Muscle layer of colon (tissue), 2 donors: ENCODE measurements at regions not wholly inside any gene's neighbourhood (a gene's known extent, or its start where the extent isn't known, plus 50 kb on each side); places are given as distances from the start of the nearest gene placed in this dataset.
"Not testable (repeated sequence)": the region's sequence is repeated elsewhere in the genome, so short reads cannot be mapped to it uniquely, and the experiment has no call there.

Experiments
- H3K27ac ChIP-seq: one replicate; pipeline ENCODE4 v1.7.0; 2013; ENCODE audit warnings: low read depth, mild to moderate bottlenecking, low read length, moderate library complexity
- H3K27me3 ChIP-seq, 2 donors: one replicate each; pipeline ENCODE4 v1.7.0; 2013; ENCODE audit warnings: low read length in 2 of 2, mild to moderate bottlenecking in 2 of 2; ENCODE audit not compliant: insufficient read depth in 2 of 2, control insufficient read depth in 1 of 2
- H3K36me3 ChIP-seq: one replicate; pipeline ENCODE4 v1.7.0; 2013; ENCODE audit warnings: mild to moderate bottlenecking, low read length; ENCODE audit not compliant: insufficient read depth
- H3K4me1 ChIP-seq: one replicate; pipeline ENCODE4 v1.7.0; 2013; ENCODE audit warnings: mild to moderate bottlenecking, low read length; ENCODE audit not compliant: insufficient read depth
- H3K4me3 ChIP-seq, 2 donors: one replicate each; pipeline ENCODE4 v1.7.0; 2013; ENCODE audit warnings: low read length in 2 of 2, low read depth in 1 of 2, mild to moderate bottlenecking in 1 of 2, moderate library complexity in 1 of 2
- H3K9ac ChIP-seq: one replicate; pipeline ENCODE4 v1.7.0; 2013; ENCODE audit warnings: low read length
- H3K9me3 ChIP-seq: one replicate; pipeline ENCODE4 v1.7.0; 2013; ENCODE audit warnings: mild to moderate bottlenecking, low read length
- donor health status: abdominal sarcoma.
- donor health status: Adenocarcinoma of cecum.

DNA sequence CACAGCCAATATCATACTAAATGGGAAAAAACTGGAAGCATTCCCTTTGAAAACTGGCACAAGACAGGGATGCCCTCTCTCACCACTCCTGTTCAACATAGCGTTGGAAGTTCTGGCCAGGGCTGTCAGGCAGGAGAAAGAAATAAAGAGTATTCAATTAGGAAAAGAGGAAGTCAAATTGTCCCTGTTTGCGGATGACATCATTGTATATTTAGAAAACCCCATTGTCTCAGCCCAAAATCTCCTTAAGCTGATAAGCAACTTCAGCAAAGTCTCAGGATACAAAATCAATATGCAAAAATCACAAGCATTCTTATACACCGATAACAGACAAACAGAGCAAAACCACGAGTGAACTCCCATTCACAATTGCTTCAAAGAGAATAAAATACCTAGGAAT lies 283.4 kb downstream of the TSN start:
- not testable (repeated sequence) for H3K36me3 ChIP-seq, H3K27me3 ChIP-seq, H3K9ac ChIP-seq, H3K27ac ChIP-seq, H3K4me1 ChIP-seq, H3K9me3 ChIP-seq, H3K4me3 ChIP-seq

DNA sequence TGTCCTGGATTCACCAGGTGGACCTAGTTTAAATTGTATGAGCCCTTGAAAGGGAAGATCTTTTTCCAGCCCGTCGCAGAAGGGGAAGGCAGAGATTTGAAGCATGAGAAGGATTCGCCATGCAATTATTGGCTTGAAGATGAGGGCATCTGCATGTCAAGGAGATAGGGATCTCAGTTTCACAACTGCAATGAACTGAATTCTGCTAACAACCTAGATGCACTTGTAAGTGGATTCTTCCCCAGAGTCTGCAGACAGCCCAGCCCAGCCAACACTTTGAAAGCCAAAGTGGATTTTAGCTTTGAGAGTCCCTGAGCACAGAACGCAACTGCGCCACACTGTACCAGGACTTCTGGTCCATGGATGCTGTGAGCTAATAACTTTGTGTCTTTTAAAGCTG lies 286.0 kb downstream of the TSN start:
- H3K4me3 ChIP-seq: no peak overlapping the region
- no peak overlapping the region for H3K27ac ChIP-seq
- H3K4me1 ChIP-seq: no peaks in the 10 kb centered on the region
- no peak overlapping the region for H3K9ac ChIP-seq
- H3K9me3 ChIP-seq: no peaks in the 10 kb centered on the region
- no peaks in the 10 kb centered on the region for H3K36me3 ChIP-seq
- H3K27me3 ChIP-seq: no peaks in the 10 kb centered on the region

GRCh38 chr2:122051659-122052058 lies 296.2 kb downstream of the TSN start:
- H3K9me3 ChIP-seq, H3K9ac ChIP-seq, H3K4me1 ChIP-seq, H3K27me3 ChIP-seq, H3K27ac ChIP-seq, H3K4me3 ChIP-seq, H3K36me3 ChIP-seq: not testable (repeated sequence)

- Histone ChIP-seq H3K9me3 (no peaks in the 10 kb centered on the region), H3K27me3 (no peaks in the 10 kb centered on the region), H3K36me3 (no peaks in the 10 kb centered on the region), H3K4me3 (no peak overlapping the region), H3K4me1 (no peaks in the 10 kb centered on the region), H3K27ac (no peak overlapping the region), H3K9ac (no peak overlapping the region)
Measured at GRCh38 chr2:122055521-122055931, 300.1 kb downstream of the TSN start.

- Histone ChIP-seq H3K27ac (no peak overlapping the region), H3K4me3 (no peak overlapping the region), H3K4me1 (no peaks in the 10 kb centered on the region), H3K9me3 (no peaks in the 10 kb centered on the region), H3K9ac (no peak overlapping the region), H3K27me3 (no peaks in the 10 kb centered on the region), H3K36me3 (no peaks in the 10 kb centered on the region)
Measured at GRCh38 chr2:122056853-122057252, 301.4 kb downstream of the TSN start.

DNA sequence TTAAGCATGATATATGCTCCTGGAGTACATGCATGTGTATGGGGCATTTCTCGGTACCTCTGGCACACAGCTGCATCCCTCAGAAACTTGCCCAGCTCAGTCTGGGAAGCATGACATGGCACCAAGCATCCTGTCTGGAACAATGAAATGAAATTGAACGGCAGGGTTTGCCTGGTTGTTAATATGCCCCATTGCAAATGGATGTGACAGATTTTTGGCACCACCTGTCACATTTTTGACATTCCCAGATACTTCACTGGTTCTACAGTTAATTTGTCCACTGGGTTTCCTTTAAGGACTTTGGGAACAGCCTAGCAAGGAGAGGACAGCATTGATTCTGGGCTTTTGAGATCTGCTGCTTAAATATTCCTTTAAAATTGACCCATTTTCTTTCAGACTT lies 305.8 kb downstream of the TSN start:
- no peaks in the 10 kb centered on the region for H3K27me3 ChIP-seq
- H3K4me3 ChIP-seq: no peak overlapping the region
- H3K4me1 ChIP-seq: no peaks in the 10 kb centered on the region
- H3K27ac ChIP-seq: no peak overlapping the region
- no peak overlapping the region for H3K9ac ChIP-seq
- H3K36me3 ChIP-seq: no peaks in the 10 kb centered on the region
- H3K9me3 ChIP-seq: no peaks in the 10 kb centered on the region

DNA sequence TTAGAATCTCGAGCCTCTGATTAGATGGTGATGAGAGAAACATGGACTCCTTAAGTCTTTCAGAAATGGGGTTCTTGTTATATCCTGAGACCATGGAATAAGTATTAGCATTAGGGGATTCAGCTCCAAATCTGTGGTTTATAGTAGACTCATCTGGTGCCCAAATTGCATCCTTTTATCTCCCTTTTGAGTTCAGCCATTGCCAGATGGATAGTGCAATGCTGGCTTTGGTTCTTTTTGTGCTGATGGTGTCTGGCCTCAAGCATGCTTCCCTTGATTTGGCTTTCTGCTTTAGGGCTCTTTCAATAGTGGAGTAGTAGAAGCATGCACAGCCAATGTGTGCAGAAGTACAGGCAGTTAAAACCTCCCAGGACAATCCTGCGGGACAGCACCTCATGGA lies 306.4 kb downstream of the TSN start:
- no peaks in the 10 kb centered on the region for H3K4me1 ChIP-seq
- H3K9me3 ChIP-seq: no peaks in the 10 kb centered on the region
- H3K27me3 ChIP-seq: no peaks in the 10 kb centered on the region
- no peaks in the 10 kb centered on the region for H3K36me3 ChIP-seq
- H3K4me3 ChIP-seq: no peak overlapping the region
- no peak overlapping the region for H3K27ac ChIP-seq
- no peak overlapping the region for H3K9ac ChIP-seq

- Histone ChIP-seq H3K27me3 (no peaks in the 10 kb centered on the region), H3K9ac (no peak overlapping the region), H3K9me3 (no peaks in the 10 kb centered on the region), H3K4me3 (no peak overlapping the region), H3K4me1 (no peaks in the 10 kb centered on the region), H3K36me3 (no peaks in the 10 kb centered on the region), H3K27ac (no peak overlapping the region)
Measured at GRCh38 chr2:122062506-122062905, 307.1 kb downstream of the TSN start.

DNA sequence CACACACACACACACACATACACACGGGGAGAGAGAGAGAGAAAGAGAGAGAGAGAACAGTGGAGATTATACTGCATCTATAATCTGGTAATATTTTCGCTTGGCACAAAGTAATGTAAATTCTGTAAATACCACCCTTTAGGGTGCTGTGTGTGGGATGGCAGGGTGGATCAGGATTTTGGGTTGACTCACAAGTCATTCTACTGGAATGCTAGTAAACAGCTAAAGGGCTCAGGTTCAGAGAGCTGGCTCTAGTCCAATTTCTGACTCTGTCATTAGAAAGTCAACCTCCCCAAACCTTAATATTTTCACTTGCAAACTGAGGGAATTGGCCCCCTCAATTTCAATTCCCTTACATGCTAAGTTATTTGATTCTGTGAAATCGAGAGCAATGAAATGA lies 308.3 kb downstream of the TSN start:
- H3K27me3 ChIP-seq: no peaks in the 10 kb centered on the region

DNA sequence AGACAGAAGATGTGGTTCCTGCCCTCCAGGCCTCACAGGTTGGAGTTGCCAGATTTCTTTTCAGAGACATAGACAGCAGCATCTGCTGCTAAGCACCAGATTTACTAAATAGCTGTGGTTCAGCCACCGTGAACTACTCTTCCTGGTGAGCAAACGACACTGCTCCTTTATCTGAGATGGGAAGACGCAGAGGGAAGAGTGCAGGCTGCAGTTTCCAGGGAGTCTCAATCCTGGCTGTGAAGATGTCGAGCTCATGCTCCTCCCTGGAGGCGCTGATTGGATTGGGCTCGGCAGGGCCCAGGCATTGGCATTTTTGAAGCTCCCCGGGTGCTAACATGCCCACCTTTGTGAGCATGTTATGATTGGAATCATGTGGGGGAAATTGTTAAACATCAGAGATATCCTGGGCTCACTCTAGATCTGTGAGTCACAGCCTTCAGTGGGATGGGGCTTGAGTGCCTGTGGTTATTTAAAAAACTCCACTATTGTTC lies 314.8 kb downstream of the TSN start:
- no peaks in the 10 kb centered on the region for H3K9me3 ChIP-seq
- H3K4me3 ChIP-seq: no peak overlapping the region
- no peak overlapping the region for H3K27ac ChIP-seq
- H3K36me3 ChIP-seq: no peaks in the 10 kb centered on the region
- no peak overlapping the region for H3K9ac ChIP-seq
- H3K27me3 ChIP-seq: no peaks in the 10 kb centered on the region
- no peaks in the 10 kb centered on the region for H3K4me1 ChIP-seq

More for the DNA sequence above, 308.3 kb downstream of the TSN start:
- H3K9ac ChIP-seq: no peak overlapping the region
- no peak overlapping the region for H3K4me3 ChIP-seq
- H3K36me3 ChIP-seq: no peaks in the 10 kb centered on the region
- H3K9me3 ChIP-seq: no peaks in the 10 kb centered on the region
- H3K27ac ChIP-seq: no peak overlapping the region
- no peaks in the 10 kb centered on the region for H3K4me1 ChIP-seq

DNA sequence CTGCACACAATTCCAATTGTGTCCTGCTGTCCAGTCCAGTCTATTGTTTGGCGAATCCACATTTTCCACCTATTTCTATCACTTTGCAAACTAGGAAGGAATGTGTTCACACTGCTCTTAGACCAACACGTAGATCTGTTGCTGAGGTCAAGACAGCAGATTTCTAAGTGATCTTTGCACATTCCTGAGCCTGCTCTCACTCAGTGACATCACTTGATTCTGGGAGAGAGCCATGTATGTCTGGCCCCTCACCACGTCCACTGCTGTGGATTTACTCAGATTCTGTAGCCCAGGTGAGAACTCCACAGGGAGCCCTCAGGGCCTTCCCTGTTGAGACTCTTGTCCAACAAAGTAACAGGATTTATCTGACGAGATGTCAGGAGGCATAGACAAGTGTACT lies 317.2 kb downstream of the TSN start:
- Histone ChIP-seq H3K9me3 (no peaks in the 10 kb centered on the region), H3K36me3 (no peaks in the 10 kb centered on the region), H3K27me3 (no peaks in the 10 kb centered on the region), H3K4me1 (no peaks in the 10 kb centered on the region), H3K4me3 (no peak overlapping the region), H3K9ac (no peak overlapping the region), H3K27ac (no peak overlapping the region)

DNA sequence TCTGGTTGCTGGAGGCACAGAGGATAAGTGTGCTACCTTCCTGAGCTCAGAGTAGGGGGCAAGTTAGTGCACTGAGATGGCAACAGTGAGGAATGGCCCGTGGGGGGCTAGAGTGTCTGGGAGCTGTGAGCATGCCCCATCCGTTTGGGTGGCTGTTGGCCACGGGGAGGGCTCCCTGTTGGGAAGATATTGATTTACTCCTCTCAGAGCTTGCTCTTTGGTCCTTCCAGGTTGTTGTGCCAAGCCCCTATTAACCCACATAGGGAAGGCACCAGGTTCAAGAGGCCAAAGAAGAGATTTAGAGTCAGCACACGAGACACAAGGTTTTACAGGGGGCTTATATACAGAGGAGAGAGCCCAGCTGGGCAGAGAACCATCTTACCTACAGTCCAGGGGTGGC lies 318.8 kb downstream of the TSN start:
- Histone ChIP-seq H3K4me3 (no peak overlapping the region), H3K9ac (no peak overlapping the region), H3K9me3 (no peaks in the 10 kb centered on the region), H3K4me1 (no peaks in the 10 kb centered on the region), H3K36me3 (no peaks in the 10 kb centered on the region), H3K27me3 (no peaks in the 10 kb centered on the region), H3K27ac (no peak overlapping the region)
